Parathyroid adenoma (tissue), 2 donors: ENCODE measurements at regions not wholly inside any gene's neighbourhood (a gene's known extent, or its start where the extent isn't known, plus 50 kb on each side); places are given as distances from the start of the nearest gene placed in this dataset.

Experiments used
- H2AFZ ChIP-seq: fragments of 300-600 bp; sonication (generic); one replicate; pipeline ENCODE4 v1.7.0; 2017; ENCODE audit warnings: antibody characterized with exemption, mild to moderate bottlenecking
- H3K27ac ChIP-seq: fragments of 300-600 bp; sonication (generic); one replicate; pipeline ENCODE4 v1.7.0; 2017
- H3K27me3 ChIP-seq: fragments of 300-600 bp; sonication (generic); one replicate; pipeline ENCODE4 v1.7.0; 2017; ENCODE audit warnings: low read length; ENCODE audit not compliant: control insufficient read depth, insufficient read depth
- H3K36me3 ChIP-seq: fragments of 300-600 bp; sonication (generic); one replicate; pipeline ENCODE4 v1.7.0; 2017; ENCODE audit warnings: low read length; ENCODE audit not compliant: control insufficient read depth, insufficient read depth
- H3K4me1 ChIP-seq: fragments of 300-600 bp; sonication (generic); one replicate; pipeline ENCODE4 v1.7.0; 2017; ENCODE audit warnings: control low read depth
- H3K4me2 ChIP-seq: fragments of 300-600 bp; sonication (generic); one replicate; pipeline ENCODE4 v1.7.0; 2017; ENCODE audit warnings: low read length
- H3K4me3 ChIP-seq: fragments of 300-600 bp; sonication (generic); one replicate; pipeline ENCODE4 v1.7.0; 2017; ENCODE audit warnings: low read depth, low read length
- H3K79me2 ChIP-seq: fragments of 300-600 bp; sonication (generic); one replicate; pipeline ENCODE4 v1.7.0; 2017; ENCODE audit warnings: control low read depth
- H3K9ac ChIP-seq: fragments of 300-600 bp; sonication (generic); one replicate; pipeline ENCODE4 v1.7.0; 2017; ENCODE audit warnings: mild to moderate bottlenecking
- H3K9me3 ChIP-seq: fragments of 300-600 bp; sonication (generic); one replicate; pipeline ENCODE4 v1.7.0; 2017; ENCODE audit warnings: low read length; ENCODE audit not compliant: control insufficient read depth
- CTCF ChIP-seq: fragments of 300-600 bp; sonication (generic); IDR thresholded peaks from one replicate; pipeline ENCODE4 v1.7.0; 2017; ENCODE audit warnings: antibody characterized with exemption, mild to moderate bottlenecking
- donor health status: primary hyperparathyroidism.

GRCh38 chr13:109275852-109276251 lies 510.5 kb downstream of the IRS2 start:
- no peak overlapping the region for H3K4me3 ChIP-seq
- H3K36me3 ChIP-seq, result no peaks in the 10 kb centered on the region
- H3K79me2 ChIP-seq, result no peaks in the 10 kb centered on the region
- no peaks in the 10 kb centered on the region for H3K9me3 ChIP-seq
- no peaks in the 10 kb centered on the region for H3K4me1 ChIP-seq
- no peak overlapping the region for H3K9ac ChIP-seq
- TF ChIP-seq CTCF, result no peak
- H3K27ac ChIP-seq, result no peak overlapping the region
- no peak overlapping the region for H3K4me2 ChIP-seq
- no peak overlapping the region for H2AFZ ChIP-seq
- H3K27me3 ChIP-seq, result no peaks in the 10 kb centered on the region

- no peak overlapping the region for H3K4me2 ChIP-seq
- no peaks in the 10 kb centered on the region for H3K36me3 ChIP-seq
- TF ChIP-seq CTCF, result no peak
- no peak overlapping the region for H3K27ac ChIP-seq
- H3K4me3 ChIP-seq, result no peak overlapping the region
- H3K27me3 ChIP-seq, result no peaks in the 10 kb centered on the region
- no peaks in the 10 kb centered on the region for H3K9me3 ChIP-seq
- no peaks in the 10 kb centered on the region for H3K4me1 ChIP-seq
- no peak overlapping the region for H2AFZ ChIP-seq
- no peaks in the 10 kb centered on the region for H3K79me2 ChIP-seq
- no peak overlapping the region for H3K9ac ChIP-seq
These were observed 511.1 kb downstream of the IRS2 start for GRCh38 chr13:109275139-109275745.

GRCh38 chr13:109274188-109274821 lies 512.1 kb downstream of the IRS2 start:
- no peaks in the 10 kb centered on the region for H3K27me3 ChIP-seq
- no peaks in the 10 kb centered on the region for H3K36me3 ChIP-seq
- H3K4me3 ChIP-seq, result no peak overlapping the region
- no peak overlapping the region for H3K4me2 ChIP-seq
- no peak overlapping the region for H3K27ac ChIP-seq
- H3K4me1 ChIP-seq, result no peaks in the 10 kb centered on the region
- no peak for TF ChIP-seq CTCF
- H3K9ac ChIP-seq, result no peak overlapping the region
- H3K79me2 ChIP-seq, result no peaks in the 10 kb centered on the region
- H2AFZ ChIP-seq, result no peak overlapping the region
- H3K9me3 ChIP-seq, result no peaks in the 10 kb centered on the region

GRCh38 chr13:109273326-109273751 lies 513.0 kb downstream of the IRS2 start:
- no peak overlapping the region for H3K27ac ChIP-seq
- H3K9me3 ChIP-seq, result no peaks in the 10 kb centered on the region
- H2AFZ ChIP-seq, result no peak overlapping the region
- no peak for TF ChIP-seq CTCF
- H3K4me1 ChIP-seq, result no peaks in the 10 kb centered on the region
- no peak overlapping the region for H3K4me2 ChIP-seq
- no peak overlapping the region for H3K4me3 ChIP-seq
- no peaks in the 10 kb centered on the region for H3K27me3 ChIP-seq
- H3K36me3 ChIP-seq, result no peaks in the 10 kb centered on the region
- no peaks in the 10 kb centered on the region for H3K79me2 ChIP-seq
- H3K9ac ChIP-seq, result no peak overlapping the region
